ENCODE measurements at regions not wholly inside any gene's neighbourhood (a gene's known extent, or its start where the extent isn't known, plus 50 kb on each side); places are given as distances from the start of the nearest gene placed in this dataset.

GRCh38 chr15:47934342-47934741 lies 186.4 kb upstream of the SLC24A5 start:
- no peak for ATAC-seq (replicated peaks in 1 of 2)
- H3K27me3 Mint-ChIP-seq (ENCODE audit: low read depth) = peaks cover 6% of the 10 kb centered on the region
- no peak overlapping the region for H3K27ac Mint-ChIP-seq
- H3K4me1 Mint-ChIP-seq (ENCODE audit: low read depth) = no peaks in the 10 kb centered on the region
- DNase-seq = no peak
- no peak overlapping the region for H3K4me3 Mint-ChIP-seq
- peaks cover 0 to 2% of the 10 kb centered on the region in 2 donors for H3K9me3 Mint-ChIP-seq
- no peaks in the 10 kb centered on the region for H3K36me3 Mint-ChIP-seq (ENCODE audit: insufficient read depth in 2 of 2)

GRCh38 chr15:47937834-47938233 lies 183.0 kb upstream of the SLC24A5 start:
- DNase-seq = no peak
- H3K9me3 Mint-ChIP-seq = no peaks in the 10 kb centered on the region
- no peaks in the 10 kb centered on the region for H3K27me3 Mint-ChIP-seq (ENCODE audit: low read depth)

GRCh38 chr15:47944637-47945288 lies 176.0 kb upstream of the SLC24A5 start:
- no peak for ATAC-seq (replicated peaks in 1 of 2)

More at GRCh38 chr15:47937834-47938233, 183.0 kb upstream of the SLC24A5 start:
- no peak for ATAC-seq (replicated peaks in 1 of 2)
- Mint-ChIP-seq H3K4me3 (no peak overlapping the region), H3K27ac (no peak overlapping the region), H3K36me3 (ENCODE audit: insufficient read depth in 2 of 2) (no peaks in the 10 kb centered on the region), H3K4me1 (ENCODE audit: low read depth) (no peaks in the 10 kb centered on the region)

GRCh38 chr15:47945872-47946650 lies 174.7 kb upstream of the SLC24A5 start:
- no peak for DNase-seq
- no peak for ATAC-seq (replicated peaks in 1 of 2)
- Mint-ChIP-seq H3K9me3 (peaks cover 2 to 4% of the 10 kb centered on the region in 2 donors), H3K36me3 (ENCODE audit: insufficient read depth in 2 of 2) (no peaks in the 10 kb centered on the region), H3K4me1 (ENCODE audit: low read depth) (no peaks in the 10 kb centered on the region), H3K27me3 (ENCODE audit: low read depth) (peaks cover 4% of the 10 kb centered on the region), H3K27ac (no peak overlapping the region), H3K4me3 (no peak overlapping the region)

More at GRCh38 chr15:47944637-47945288, 176.0 kb upstream of the SLC24A5 start:
- peaks cover 2% of the 10 kb centered on the region in 2 donors for H3K9me3 Mint-ChIP-seq
- H3K27ac Mint-ChIP-seq = no peak overlapping the region
- no peaks in the 10 kb centered on the region for H3K27me3 Mint-ChIP-seq (ENCODE audit: low read depth)
- no peaks in the 10 kb centered on the region for H3K36me3 Mint-ChIP-seq (ENCODE audit: insufficient read depth in 2 of 2)
- no peak for DNase-seq
- no peaks in the 10 kb centered on the region for H3K4me1 Mint-ChIP-seq (ENCODE audit: low read depth)
- H3K4me3 Mint-ChIP-seq = no peak overlapping the region

- no peaks in the 10 kb centered on the region for H3K4me1 Mint-ChIP-seq (ENCODE audit: low read depth)
- H3K4me3 Mint-ChIP-seq = no peak overlapping the region
- peaks cover 2 to 5% of the 10 kb centered on the region in 2 donors for H3K9me3 Mint-ChIP-seq
- peaks cover 5% of the 10 kb centered on the region for H3K27me3 Mint-ChIP-seq (ENCODE audit: low read depth)
- DNase-seq (no peak), ATAC-seq (replicated peaks in 1 of 2) (no peak)
- no peak overlapping the region for H3K27ac Mint-ChIP-seq
- no peaks in the 10 kb centered on the region for H3K36me3 Mint-ChIP-seq (ENCODE audit: insufficient read depth in 2 of 2)
Observed at GRCh38 chr15:47949815-47950214, 171.0 kb upstream of the SLC24A5 start.

GRCh38 chr15:47950447-47950846 lies 170.3 kb upstream of the SLC24A5 start:
- ATAC-seq (replicated peaks in 1 of 2) = no peak
- Mint-ChIP-seq H3K4me3 (no peak overlapping the region), H3K9me3 (peaks cover 2 to 5% of the 10 kb centered on the region in 2 donors), H3K4me1 (ENCODE audit: low read depth) (no peaks in the 10 kb centered on the region), H3K27ac (no peak overlapping the region), H3K36me3 (ENCODE audit: insufficient read depth in 2 of 2) (no peaks in the 10 kb centered on the region), H3K27me3 (ENCODE audit: low read depth) (peaks cover 5% of the 10 kb centered on the region)
- DNase-seq = no peak

- no peak for ATAC-seq (replicated peaks in 1 of 2)
- DNase-seq = no peak
- no peak overlapping the region for H3K27ac Mint-ChIP-seq
- peaks cover 17% of the 10 kb centered on the region for H3K27me3 Mint-ChIP-seq (ENCODE audit: low read depth)
- no peaks in the 10 kb centered on the region for H3K36me3 Mint-ChIP-seq (ENCODE audit: insufficient read depth in 2 of 2)
- no peak overlapping the region for H3K4me3 Mint-ChIP-seq
- peaks cover 2 to 9% of the 10 kb centered on the region in 2 donors for H3K9me3 Mint-ChIP-seq
- H3K4me1 Mint-ChIP-seq (ENCODE audit: low read depth) = no peaks in the 10 kb centered on the region
Observed at GRCh38 chr15:47951781-47952180, 169.0 kb upstream of the SLC24A5 start.

- DNase-seq (no peak), ATAC-seq (replicated peaks in 1 of 2) (no peak)
- Mint-ChIP-seq H3K4me1 (ENCODE audit: low read depth) (no peaks in the 10 kb centered on the region), H3K9me3 (peaks cover 0 to 7% of the 10 kb centered on the region in 2 donors), H3K36me3 (ENCODE audit: insufficient read depth in 2 of 2) (no peaks in the 10 kb centered on the region), H3K27me3 (ENCODE audit: low read depth) (peaks cover 20% of the 10 kb centered on the region), H3K27ac (no peak overlapping the region), H3K4me3 (no peak overlapping the region)
Observed at GRCh38 chr15:47954196-47954595, 166.6 kb upstream of the SLC24A5 start.

- H3K4me3 Mint-ChIP-seq = no peak overlapping the region
Observed at GRCh38 chr15:47955021-47955420, 165.8 kb upstream of the SLC24A5 start.

GRCh38 chr15:47959617-47960413 lies 161.0 kb upstream of the SLC24A5 start:
- Mint-ChIP-seq H3K27ac (no peak overlapping the region), H3K36me3 (ENCODE audit: insufficient read depth in 2 of 2) (no peaks in the 10 kb centered on the region), H3K4me1 (ENCODE audit: low read depth) (peaks cover 12% of the 10 kb centered on the region), H3K9me3 (peaks cover 0 to 4% of the 10 kb centered on the region in 2 donors), H3K4me3 (no peak overlapping the region), H3K27me3 (ENCODE audit: low read depth) (peaks cover 31% of the 10 kb centered on the region)
- DNase-seq = no peak
- ATAC-seq (replicated peaks in 1 of 2) = no peak

More at GRCh38 chr15:47955021-47955420, 165.8 kb upstream of the SLC24A5 start:
- no peaks in the 10 kb centered on the region for H3K36me3 Mint-ChIP-seq (ENCODE audit: insufficient read depth in 2 of 2)
- no peak for DNase-seq
- H3K27me3 Mint-ChIP-seq (ENCODE audit: low read depth) = peaks cover 27% of the 10 kb centered on the region
- H3K27ac Mint-ChIP-seq = no peak overlapping the region
- peaks cover 0 to 7% of the 10 kb centered on the region in 2 donors for H3K9me3 Mint-ChIP-seq
- ATAC-seq (replicated peaks in 1 of 2) = no peak
- H3K4me1 Mint-ChIP-seq (ENCODE audit: low read depth) = no peaks in the 10 kb centered on the region

- H3K4me3 Mint-ChIP-seq = peak overlapping the region in 1 of 2 donors; percentile 19
- ATAC-seq (replicated peaks in 1 of 2) (peak; percentile 65 to 75), DNase-seq (peak; percentile 1 to 6)
- H3K27ac Mint-ChIP-seq = no peak overlapping the region
- H3K4me1 Mint-ChIP-seq (ENCODE audit: low read depth) = peaks cover 12% of the 10 kb centered on the region
- peaks cover 21% of the 10 kb centered on the region for H3K27me3 Mint-ChIP-seq (ENCODE audit: low read depth)
- H3K36me3 Mint-ChIP-seq (ENCODE audit: insufficient read depth in 2 of 2) = no peaks in the 10 kb centered on the region
- no peaks in the 10 kb centered on the region for H3K9me3 Mint-ChIP-seq
Observed at GRCh38 chr15:47961401-47962090, 159.2 kb upstream of the SLC24A5 start.

GRCh38 chr15:47963265-47963664 lies 157.5 kb upstream of the SLC24A5 start:
- Mint-ChIP-seq H3K36me3 (ENCODE audit: insufficient read depth in 2 of 2) (no peaks in the 10 kb centered on the region), H3K27ac (no peak overlapping the region), H3K9me3 (no peaks in the 10 kb centered on the region), H3K4me1 (ENCODE audit: low read depth) (peaks cover 12% of the 10 kb centered on the region), H3K27me3 (ENCODE audit: low read depth) (peaks cover 20% of the 10 kb centered on the region), H3K4me3 (no peak overlapping the region)
- no peak for ATAC-seq (replicated peaks in 1 of 2)
- no peak for DNase-seq
